ENCODE measurements at regions not wholly inside any gene's neighbourhood (a gene's known extent, or its start where the extent isn't known, plus 50 kb on each side); places are given as distances from the start of the nearest gene placed in this dataset.

GRCh38 chr12:91413581-91414546 lies 231.2 kb upstream of the DCN start:
- no peak for DNase-seq
- Mint-ChIP-seq H3K27me3 (no peaks in the 10 kb centered on the region), H3K27ac (no peak overlapping the region), H3K36me3 (ENCODE audit: low read depth) (no peaks in the 10 kb centered on the region), H3K4me3 (no peak overlapping the region), H3K4me1 (ENCODE audit: low read depth) (no peaks in the 10 kb centered on the region), H3K9me3 (no peaks in the 10 kb centered on the region)

GRCh38 chr12:91406920-91407341 lies 224.3 kb upstream of the DCN start:
- Mint-ChIP-seq H3K36me3 (ENCODE audit: low read depth) (no peaks in the 10 kb centered on the region), H3K27me3 (no peaks in the 10 kb centered on the region), H3K27ac (no peak overlapping the region), H3K9me3 (no peaks in the 10 kb centered on the region), H3K4me1 (ENCODE audit: low read depth) (peaks cover 7% of the 10 kb centered on the region), H3K4me3 (no peak overlapping the region)
- no peak for DNase-seq

DNA sequence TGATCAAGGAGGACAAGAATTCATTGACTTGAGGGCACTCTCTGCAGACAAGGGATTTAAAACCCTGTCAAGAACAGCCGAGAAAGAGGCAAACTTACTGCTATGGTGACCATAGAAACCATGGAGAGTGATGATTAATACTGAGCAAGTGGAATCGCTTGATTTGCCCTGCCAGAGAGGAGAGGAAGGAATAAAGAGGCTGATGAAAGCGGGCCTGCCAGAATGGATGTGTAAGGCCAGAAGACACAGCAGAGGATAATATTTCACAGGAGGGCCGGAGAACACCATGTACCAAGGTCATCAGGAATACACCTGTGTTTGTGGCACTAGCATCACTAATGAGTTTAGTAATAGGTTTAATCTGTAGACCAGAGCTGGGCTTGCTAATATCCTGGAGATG lies 221.8 kb upstream of the DCN start:
- Mint-ChIP-seq H3K4me3 (no peak overlapping the region), H3K9me3 (no peaks in the 10 kb centered on the region)
- DNase-seq: no peak

DNA sequence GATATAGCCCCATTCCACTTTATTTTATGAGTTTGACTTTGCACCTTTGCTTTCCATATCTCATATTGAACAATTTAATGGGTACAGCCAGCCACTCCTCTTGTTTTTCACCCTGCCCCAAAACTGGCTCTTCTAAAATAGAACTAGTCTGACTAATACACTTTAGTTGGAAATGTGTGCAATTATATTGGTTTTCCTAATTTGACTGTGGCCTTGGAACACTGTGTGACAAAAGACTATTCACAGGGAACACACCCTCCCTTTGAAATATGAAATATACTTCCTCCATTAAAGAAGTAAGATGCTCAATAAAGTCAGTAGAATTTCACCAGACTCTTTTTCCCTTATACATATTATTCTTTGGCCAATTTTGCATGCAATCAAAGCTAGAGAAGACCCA lies 218.6 kb upstream of the DCN start:
- no peaks in the 10 kb centered on the region for H3K36me3 Mint-ChIP-seq (ENCODE audit: low read depth)
- no peaks in the 10 kb centered on the region for H3K4me1 Mint-ChIP-seq (ENCODE audit: low read depth)
- H3K4me3 Mint-ChIP-seq: no peak overlapping the region
- no peaks in the 10 kb centered on the region for H3K9me3 Mint-ChIP-seq
- DNase-seq: no peak
- H3K27ac Mint-ChIP-seq: no peak overlapping the region
- H3K27me3 Mint-ChIP-seq: no peaks in the 10 kb centered on the region

More for the DNA sequence above, 221.8 kb upstream of the DCN start:
- H3K36me3 Mint-ChIP-seq (ENCODE audit: low read depth): no peaks in the 10 kb centered on the region
- no peaks in the 10 kb centered on the region for H3K27me3 Mint-ChIP-seq
- no peak overlapping the region for H3K27ac Mint-ChIP-seq
- H3K4me1 Mint-ChIP-seq (ENCODE audit: low read depth): peaks cover 7% of the 10 kb centered on the region

DNA sequence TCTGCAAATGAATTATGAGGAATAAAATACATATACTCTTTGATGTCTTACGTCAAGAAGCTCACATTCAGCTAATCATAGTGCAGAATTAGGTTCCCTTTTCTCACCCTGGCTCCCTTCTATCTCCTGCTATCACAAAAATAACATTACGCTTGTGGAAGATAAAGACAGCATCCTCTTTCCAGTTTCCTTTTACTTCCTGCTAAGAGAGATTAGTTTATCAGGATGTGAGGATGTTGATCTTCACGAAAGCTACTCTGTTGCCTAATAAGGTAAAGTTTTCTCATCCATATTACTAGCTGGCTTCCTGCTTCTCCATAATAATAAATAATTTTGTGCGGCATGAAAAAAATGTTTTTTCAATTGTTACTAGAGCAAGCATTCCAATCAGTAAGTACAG lies 217.7 kb upstream of the DCN start:
- DNase-seq: no peak
- Mint-ChIP-seq H3K27me3 (no peaks in the 10 kb centered on the region), H3K4me3 (no peak overlapping the region), H3K36me3 (ENCODE audit: low read depth) (peaks cover 2% of the 10 kb centered on the region), H3K9me3 (no peaks in the 10 kb centered on the region), H3K4me1 (ENCODE audit: low read depth) (no peaks in the 10 kb centered on the region), H3K27ac (no peak overlapping the region)

DNA sequence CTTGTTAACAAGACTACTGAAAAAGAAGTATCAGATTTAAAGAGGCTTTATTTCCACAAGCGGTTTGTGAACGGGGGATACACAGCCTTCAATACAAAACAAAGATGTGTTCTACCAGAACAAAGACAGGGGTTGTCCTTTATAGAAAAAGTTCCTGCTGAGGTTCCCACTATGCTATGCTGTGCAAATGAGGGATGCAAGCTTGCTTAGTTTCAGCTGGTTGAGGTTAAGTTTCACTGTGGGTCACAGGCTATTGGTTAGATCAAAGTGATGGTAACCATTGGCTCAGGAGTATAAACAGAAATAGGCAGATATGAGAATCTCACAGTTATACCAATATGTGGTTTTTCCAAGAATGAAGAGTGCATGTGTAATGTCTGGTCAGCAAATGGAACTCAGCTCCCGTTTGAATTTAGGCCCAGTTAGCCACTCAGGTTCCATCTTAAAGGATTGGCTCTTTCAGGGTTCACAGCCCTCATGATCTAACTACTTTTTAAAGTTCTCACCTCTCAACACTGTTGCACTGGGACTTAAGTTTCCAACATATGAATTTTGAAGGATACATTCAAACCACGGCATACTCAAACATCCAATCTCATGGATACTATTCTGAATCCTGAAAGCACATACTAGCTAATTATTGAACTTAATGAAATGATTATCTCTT lies 215.4 kb upstream of the DCN start:
- DNase-seq: no peak
- H3K4me1 Mint-ChIP-seq (ENCODE audit: low read depth): no peaks in the 10 kb centered on the region
- H3K4me3 Mint-ChIP-seq: no peak overlapping the region
- peaks cover under 1% of the 10 kb centered on the region for H3K9me3 Mint-ChIP-seq
- no peak overlapping the region for H3K27ac Mint-ChIP-seq
- H3K36me3 Mint-ChIP-seq (ENCODE audit: low read depth): peaks cover 2% of the 10 kb centered on the region
- H3K27me3 Mint-ChIP-seq: no peaks in the 10 kb centered on the region

DNA sequence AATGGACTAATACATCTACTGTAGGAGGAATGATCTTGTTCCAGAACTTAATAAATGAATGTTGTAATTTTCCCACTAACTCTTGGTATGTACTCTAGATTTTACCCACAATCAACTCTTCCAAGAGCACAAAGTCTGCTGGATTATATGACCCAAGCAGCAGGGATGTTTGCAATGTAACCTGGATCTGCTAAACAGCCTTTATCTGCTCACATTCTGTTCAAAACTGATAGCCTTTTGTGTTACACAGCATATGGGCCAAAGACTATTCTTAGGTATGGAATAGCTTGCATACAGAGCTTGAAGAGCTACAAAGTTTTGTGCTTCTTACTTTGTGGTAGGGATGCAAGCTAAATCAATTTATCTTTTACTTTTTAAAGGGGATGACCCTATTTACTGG lies 213.7 kb upstream of the DCN start:
- Mint-ChIP-seq H3K4me1 (ENCODE audit: low read depth) (no peaks in the 10 kb centered on the region), H3K9me3 (peaks cover 5% of the 10 kb centered on the region), H3K36me3 (ENCODE audit: low read depth) (peaks cover 2% of the 10 kb centered on the region), H3K4me3 (no peak overlapping the region), H3K27me3 (no peaks in the 10 kb centered on the region), H3K27ac (no peak overlapping the region)
- DNase-seq: no peak

GRCh38 chr12:91395628-91396135 lies 213.1 kb upstream of the DCN start:
- no peaks in the 10 kb centered on the region for H3K4me1 Mint-ChIP-seq (ENCODE audit: low read depth)
- no peaks in the 10 kb centered on the region for H3K27me3 Mint-ChIP-seq
- peaks cover 2% of the 10 kb centered on the region for H3K36me3 Mint-ChIP-seq (ENCODE audit: low read depth)
- H3K27ac Mint-ChIP-seq: no peak overlapping the region
- DNase-seq: no peak
- H3K4me3 Mint-ChIP-seq: no peak overlapping the region
- peaks cover 9% of the 10 kb centered on the region for H3K9me3 Mint-ChIP-seq

GRCh38 chr12:91394903-91395302 lies 212.3 kb upstream of the DCN start:
- Mint-ChIP-seq H3K36me3 (ENCODE audit: low read depth) (peaks cover 2% of the 10 kb centered on the region), H3K27me3 (no peaks in the 10 kb centered on the region), H3K27ac (no peak overlapping the region), H3K9me3 (peaks cover 10% of the 10 kb centered on the region), H3K4me3 (no peak overlapping the region), H3K4me1 (ENCODE audit: low read depth) (no peaks in the 10 kb centered on the region)
- no peak for DNase-seq

DNA sequence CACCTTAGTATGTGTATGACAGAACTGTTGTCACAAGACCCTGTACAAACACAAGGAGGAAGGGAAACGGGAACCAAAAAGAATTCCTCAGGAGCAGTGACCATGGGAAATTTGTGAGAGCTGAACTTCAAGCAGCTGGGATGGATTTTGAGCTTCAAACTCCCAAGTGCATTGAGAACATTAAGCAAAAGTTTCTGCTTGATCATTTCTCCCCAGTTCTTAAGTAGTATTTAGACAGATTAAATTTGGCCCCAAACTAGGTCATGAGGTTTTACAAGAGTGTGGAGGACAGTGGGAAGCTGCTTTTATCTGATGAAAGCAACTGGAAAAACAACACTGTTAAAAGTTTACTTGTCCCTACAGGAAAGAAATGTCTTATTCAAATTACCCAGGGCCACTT lies 206.0 kb upstream of the DCN start:
- Mint-ChIP-seq H3K4me3 (no peak overlapping the region), H3K27ac (no peak overlapping the region), H3K4me1 (ENCODE audit: low read depth) (no peaks in the 10 kb centered on the region), H3K9me3 (peaks cover 10% of the 10 kb centered on the region), H3K27me3 (no peaks in the 10 kb centered on the region), H3K36me3 (ENCODE audit: low read depth) (no peaks in the 10 kb centered on the region)
- no peak for DNase-seq

GRCh38 chr12:91387461-91388134 lies 205.0 kb upstream of the DCN start:
- H3K9me3 Mint-ChIP-seq: peaks cover 6% of the 10 kb centered on the region
- H3K27ac Mint-ChIP-seq: no peak overlapping the region
- no peak overlapping the region for H3K4me3 Mint-ChIP-seq
- H3K4me1 Mint-ChIP-seq (ENCODE audit: low read depth): no peaks in the 10 kb centered on the region
- DNase-seq: no peak
- no peaks in the 10 kb centered on the region for H3K36me3 Mint-ChIP-seq (ENCODE audit: low read depth)
- no peaks in the 10 kb centered on the region for H3K27me3 Mint-ChIP-seq

GRCh38 chr12:91384806-91385205 lies 202.2 kb upstream of the DCN start:
- Mint-ChIP-seq H3K27ac (no peak overlapping the region), H3K4me1 (ENCODE audit: low read depth) (peaks cover 8% of the 10 kb centered on the region), H3K4me3 (no peak overlapping the region), H3K36me3 (ENCODE audit: low read depth) (no peaks in the 10 kb centered on the region), H3K9me3 (no peaks in the 10 kb centered on the region), H3K27me3 (no peaks in the 10 kb centered on the region)
- no peak for DNase-seq

GRCh38 chr12:91384366-91384765 lies 201.7 kb upstream of the DCN start:
- no peaks in the 10 kb centered on the region for H3K9me3 Mint-ChIP-seq
- peaks cover 8% of the 10 kb centered on the region for H3K4me1 Mint-ChIP-seq (ENCODE audit: low read depth)
- H3K27me3 Mint-ChIP-seq: no peaks in the 10 kb centered on the region
- no peak for DNase-seq
- no peak overlapping the region for H3K4me3 Mint-ChIP-seq
- no peaks in the 10 kb centered on the region for H3K36me3 Mint-ChIP-seq (ENCODE audit: low read depth)
- H3K27ac Mint-ChIP-seq: no peak overlapping the region

DNA sequence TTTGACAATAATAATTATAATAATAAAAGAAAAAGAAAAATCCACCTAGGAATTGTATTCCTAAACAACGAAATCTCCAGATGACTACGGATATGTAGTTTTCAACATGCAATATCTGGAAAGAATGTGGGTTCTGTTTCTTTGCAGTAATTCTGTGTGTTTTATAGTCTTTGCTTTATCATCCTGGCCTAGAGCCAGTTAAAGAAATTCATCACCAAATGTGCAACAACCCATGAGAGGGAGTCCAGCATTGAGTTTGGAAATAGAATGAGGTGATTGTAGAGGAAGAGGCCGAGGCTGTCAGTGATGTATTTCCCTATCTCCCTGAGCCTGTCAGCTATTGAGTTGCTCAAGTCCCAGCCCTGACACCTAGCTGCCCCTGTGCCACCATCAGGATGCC lies 200.5 kb upstream of the DCN start:
- H3K4me1 Mint-ChIP-seq (ENCODE audit: low read depth): peaks cover 8% of the 10 kb centered on the region
- H3K36me3 Mint-ChIP-seq (ENCODE audit: low read depth): no peaks in the 10 kb centered on the region
- H3K27ac Mint-ChIP-seq: no peak overlapping the region
- no peak overlapping the region for H3K4me3 Mint-ChIP-seq
- no peak for DNase-seq
- no peaks in the 10 kb centered on the region for H3K27me3 Mint-ChIP-seq
- H3K9me3 Mint-ChIP-seq: no peaks in the 10 kb centered on the region

All from activated T-cell treated with anti-CD3 and anti-CD28 coated beads, Interleukin-2, amount 50 U/mL, for 24 hours (primary cell).